HG02870 (cell line): ENCODE measurements at regions not wholly inside any gene's neighbourhood (a gene's known extent, or its start where the extent isn't known, plus 50 kb on each side); places are given as distances from the start of the nearest gene placed in this dataset.

Experiments
- ATAC-seq: cut with Tn5 transposase; IDR thresholded peaks from one replicate; pipeline ENCODE4 v1.9.1; 2021; ENCODE audit warnings: mild to moderate bottlenecking, moderate library complexity; ENCODE audit not compliant: unreplicated experiment

DNA sequence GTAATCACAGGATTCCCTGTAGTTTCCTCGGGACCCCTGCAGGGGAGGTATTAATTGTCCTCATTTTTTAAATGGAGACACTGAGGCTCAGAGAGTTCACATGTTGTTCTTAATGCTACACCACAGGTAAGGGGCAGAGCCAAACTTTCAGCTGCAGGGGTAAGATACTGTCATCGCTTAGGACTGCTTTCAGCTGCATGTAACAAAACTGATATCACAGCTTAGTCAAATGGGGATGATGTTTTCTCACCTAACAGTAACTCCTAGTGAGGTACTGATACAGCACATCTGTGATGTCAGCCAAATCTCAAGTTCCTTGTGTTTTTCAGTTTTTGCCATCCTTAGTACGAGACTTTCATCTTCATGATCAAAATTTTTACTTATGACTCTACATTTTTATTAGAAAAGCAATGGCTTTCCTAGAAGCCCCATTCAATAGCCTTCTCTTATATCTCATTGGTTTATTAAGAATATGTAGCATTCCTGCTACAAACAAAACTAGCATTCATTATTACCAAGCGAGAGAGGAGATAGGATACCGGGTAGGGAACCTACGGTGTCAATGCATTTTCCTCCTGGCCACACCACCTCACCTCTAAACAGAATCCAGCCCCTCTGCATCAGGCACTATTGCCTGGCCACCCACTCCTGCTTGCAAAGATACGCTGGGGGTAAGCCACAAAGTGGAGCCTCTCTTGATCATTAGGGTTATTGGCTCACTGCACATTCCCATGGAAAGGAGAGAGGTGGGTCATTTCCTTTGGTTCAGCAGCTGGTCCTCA, 557.5 kb downstream of the CD83 start:
- ATAC-seq = no peak

DNA sequence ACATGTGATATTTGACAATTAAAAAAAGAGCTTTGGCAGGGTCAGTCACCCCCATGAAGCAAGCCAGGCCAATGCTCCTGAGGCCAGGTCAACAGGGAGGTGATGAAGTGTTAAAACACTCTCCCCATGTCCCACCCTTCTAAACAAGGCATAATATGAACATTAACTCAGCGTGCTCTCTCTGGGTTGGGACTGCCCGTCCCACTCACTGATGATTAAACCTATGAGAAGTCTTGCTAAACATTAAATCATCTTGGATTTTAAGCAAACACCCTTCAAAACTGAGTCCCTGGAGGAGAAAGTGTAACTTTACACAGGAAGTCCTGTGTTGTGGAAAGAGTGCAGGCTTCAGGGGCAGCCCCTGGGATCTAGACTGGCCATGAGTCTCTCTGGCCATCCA, 558.5 kb downstream of the CD83 start:
- ATAC-seq = no peak

DNA sequence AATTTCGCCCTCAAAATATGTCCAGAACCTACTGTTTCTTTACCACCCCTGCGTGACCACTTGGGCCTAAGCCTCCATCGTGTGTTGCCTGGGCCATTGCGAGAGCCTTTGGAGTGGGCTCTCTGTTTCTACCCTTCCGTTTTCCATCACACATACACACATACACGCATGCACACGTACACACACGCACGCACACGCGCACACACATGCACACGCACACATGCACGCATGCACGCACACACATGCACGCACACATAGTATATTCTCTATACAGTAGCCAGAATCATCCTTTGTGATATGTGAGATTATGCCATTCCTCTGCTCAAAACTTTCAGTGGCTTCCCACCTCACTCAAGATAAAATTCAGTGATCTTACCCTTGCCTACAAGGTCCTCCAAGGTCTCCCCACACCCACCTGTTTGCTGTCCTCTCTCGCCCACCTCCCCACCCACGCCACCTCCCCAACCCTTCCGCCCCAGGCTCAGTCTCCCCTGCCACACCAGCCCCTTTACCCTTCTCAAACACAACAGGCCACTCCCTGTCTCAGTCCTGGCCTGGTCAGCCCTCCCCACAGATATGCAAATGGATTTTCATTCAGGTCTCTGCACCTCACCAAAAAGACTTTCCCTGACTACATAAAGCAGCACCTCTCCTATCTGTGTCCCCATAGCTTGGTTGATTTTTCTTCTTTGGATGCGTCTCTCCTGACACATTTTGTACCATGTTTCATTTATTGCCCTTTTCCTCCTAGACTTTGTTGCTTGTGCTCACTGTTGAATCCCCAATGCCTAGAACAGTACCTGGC, 559.6 kb downstream of the CD83 start:
- no peak for ATAC-seq

DNA sequence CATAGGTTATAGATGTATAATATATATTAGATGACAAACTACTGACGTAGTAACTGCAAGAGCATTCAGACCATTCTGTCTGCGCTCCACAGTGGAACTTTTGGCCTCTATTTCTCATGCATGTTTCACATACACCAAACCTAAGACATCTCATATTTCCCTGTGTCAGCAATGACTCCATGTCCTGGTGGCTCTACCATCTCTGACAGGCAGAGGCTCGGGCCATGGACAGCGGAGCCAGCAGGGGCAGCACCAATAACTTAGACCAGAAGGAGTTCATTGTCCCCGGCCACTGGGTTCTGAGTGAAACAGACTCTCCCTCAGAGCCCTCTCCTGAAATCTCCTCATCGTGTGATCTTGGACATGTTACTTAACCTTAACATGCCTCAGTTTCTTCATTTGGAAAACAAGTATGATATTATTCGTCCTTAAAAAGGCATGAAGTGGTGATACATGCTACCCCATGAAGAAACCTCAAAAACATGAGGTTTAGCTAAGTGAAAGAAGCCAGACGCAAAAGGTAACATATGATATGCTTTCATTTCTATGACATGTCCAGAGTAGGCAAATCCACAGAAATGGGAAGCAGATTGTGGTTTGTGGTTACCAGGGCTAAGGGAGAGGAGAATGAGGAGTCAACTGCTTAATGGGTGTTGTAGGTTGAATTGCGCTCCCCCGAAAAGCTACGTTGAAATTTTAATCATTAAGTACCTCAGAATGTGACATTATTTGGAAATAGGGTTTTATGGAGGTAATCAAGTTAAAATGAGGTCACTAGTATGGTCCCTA, 564.0 kb upstream of the JARID2 start:
- ATAC-seq = no peak

DNA sequence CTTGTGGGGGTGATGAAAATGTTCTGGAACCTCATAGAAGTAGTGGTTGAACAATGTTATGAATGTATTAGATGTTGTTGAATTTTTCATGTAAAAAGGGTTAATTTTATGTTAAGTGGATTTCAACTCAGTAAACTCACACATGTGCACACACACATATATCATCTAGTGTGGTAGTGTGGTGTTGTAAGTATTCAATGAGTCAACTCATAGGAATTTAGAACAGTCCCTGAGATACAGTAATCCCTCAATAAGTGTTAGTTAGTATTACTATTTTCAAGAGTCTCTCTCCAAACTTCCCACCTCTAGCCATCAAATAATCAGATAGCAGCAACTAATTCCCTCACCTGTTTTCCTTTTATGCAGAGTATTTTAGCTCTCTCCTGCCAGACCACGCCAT, 563.1 kb upstream of the JARID2 start:
- ATAC-seq = no peak

DNA sequence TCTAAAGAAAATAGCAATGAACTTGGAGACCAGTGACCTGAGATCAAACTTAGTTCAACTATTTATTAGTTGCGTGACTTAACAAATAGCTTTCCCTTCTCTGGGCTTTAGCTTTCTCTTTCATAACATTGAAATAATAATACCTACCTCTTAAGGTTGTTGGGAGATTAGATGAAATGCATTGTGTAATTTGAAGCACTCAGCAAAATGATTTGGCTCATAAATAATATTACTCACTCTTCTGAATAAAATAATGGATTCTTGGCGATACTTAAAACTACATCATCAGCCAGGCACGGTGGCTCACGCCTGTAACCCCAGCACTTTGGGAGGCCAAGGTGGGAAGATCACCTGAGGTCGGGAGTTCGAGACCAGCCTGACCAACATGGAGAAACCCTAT, 556.2 kb upstream of the JARID2 start:
- ATAC-seq = no peak

DNA sequence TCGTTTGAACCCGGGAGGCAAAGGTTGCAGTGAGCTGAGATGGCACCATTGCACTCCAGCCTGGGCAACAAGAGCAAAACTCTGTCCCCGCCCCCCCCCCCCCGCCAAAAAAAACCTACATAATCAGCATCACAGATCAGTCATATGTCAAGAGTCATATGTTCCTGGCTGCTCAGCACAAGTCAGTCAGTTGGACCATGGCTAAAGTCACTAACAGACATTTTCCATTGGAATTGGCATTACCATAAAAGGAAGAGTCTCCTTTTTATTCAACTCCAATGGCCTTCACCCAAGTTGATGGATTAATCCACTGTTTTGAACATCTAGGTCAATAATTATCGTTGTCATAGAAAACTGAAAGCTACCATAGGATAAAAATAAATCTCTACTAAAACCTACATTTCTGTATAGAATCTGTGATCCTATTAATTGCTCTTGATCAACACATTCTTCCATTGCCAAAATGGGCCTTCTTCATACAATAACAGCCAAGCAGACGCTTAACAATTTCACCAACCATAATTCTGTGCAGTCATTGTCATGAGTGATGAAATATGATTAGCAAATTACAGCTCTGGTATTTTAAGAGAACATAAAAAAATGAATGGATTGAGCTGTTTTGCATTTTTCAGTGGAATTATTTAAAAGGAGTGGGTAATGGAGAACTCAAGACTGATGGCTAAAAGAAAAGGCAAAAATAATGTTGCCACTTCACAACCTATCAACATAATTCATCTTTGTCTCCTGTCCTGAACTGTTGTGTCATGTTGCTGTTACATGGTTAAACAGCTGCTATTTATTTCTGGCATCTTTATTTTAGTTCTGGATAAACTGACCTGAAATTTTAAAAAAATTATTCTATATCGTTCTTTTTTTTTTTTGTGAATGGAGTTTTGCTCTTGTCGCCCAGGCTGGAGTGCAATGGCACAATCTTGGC, 555.5 kb upstream of the JARID2 start:
- ATAC-seq = no peak

DNA sequence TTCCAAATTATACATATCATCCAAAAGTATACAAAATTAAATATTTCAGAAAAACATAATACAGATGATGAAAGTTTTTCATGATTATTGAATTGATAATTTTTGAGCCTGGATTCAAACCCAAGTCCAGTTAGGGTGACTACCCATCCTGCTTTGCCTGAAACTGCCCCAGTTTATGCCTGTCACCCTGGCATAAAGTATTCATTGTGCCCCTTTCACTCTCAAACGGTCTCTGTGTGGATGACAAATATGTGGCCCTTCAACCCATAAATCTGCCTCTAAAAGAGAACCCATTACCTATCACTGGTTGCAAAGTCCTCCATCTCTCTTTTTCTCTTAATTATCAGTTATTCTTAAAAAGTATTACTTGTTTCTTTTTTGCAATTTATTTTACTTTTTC, 553.7 kb upstream of the JARID2 start:
- no peak for ATAC-seq

DNA sequence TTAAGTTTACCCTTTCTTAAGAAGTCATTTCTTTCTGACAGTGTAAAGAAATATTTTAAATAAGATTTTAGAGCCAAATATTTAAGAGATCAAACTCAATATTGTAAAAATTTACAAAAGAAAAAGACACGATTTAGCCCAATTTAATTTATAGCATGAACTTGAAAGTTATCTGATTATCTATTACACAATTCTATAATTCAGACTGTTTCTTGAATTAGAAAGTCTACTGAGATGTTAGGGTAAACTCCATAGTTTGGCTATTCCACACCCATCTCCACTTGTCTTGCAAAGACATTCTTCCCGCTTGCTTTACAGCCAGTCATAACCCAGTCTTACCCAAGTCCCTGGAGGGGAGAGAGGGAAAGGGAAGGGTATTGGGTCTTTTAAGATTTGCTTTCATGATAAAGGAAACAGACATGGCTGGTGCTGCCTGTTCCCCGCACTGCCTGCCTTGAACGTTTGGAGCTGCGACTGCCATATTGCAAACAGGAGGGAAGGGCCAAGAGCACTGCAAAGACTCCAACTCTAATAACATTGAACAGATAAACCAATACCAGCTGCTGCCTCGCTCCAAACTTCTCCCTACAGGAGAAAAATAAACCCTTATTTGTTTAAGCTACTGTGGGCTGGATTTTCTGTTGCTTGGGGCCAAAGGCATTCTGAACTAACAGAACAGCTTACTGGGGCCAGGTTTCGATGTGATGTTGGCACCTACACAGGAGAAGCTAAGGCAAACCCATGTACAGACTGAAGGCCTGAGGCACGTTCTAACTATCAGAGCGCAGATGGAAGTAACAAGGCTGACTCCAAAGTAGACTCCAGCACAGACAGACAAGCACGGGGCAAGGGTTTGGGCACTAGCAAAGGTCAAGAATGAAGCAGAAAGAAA, 552.3 kb upstream of the JARID2 start:
- no peak for ATAC-seq

DNA sequence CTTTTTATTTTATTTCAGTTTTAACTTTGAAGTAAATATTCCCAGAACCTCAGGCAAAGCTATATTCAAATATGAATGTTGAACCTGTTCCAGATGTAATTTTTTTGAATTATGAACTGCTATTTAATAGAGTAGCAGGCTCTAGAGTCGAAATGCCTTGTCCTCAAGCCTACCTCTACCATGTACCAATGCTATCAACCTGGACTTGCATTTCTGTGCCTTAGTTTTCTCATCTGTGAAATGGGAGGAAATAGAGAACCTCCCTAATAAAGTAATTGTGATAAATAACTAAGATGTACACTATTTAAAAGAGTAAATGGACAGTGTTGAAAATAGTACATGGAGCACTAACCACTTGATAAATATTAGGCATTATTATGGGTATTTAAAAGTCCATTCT, 551.6 kb upstream of the JARID2 start:
- no peak for ATAC-seq

DNA sequence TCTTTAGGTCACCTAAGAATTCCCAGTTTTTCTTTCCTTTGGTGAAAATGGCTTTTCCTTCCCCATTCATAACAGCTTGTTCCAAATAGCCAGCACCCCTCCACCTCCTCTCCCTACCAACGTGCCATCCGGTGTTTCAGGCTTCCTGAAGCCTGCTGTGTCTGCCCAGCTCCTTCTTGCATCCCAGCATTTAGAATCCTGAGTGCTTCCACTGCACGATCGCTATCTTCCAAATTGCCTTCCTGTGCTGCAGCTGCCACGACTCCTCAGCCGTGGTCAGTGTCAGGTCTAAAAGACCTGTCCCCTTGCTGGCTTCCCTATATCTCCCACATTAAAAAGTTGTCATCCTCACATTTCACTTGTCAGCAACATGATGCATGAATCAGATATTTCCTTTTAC, 550.3 kb upstream of the JARID2 start:
- ATAC-seq = no peak

DNA sequence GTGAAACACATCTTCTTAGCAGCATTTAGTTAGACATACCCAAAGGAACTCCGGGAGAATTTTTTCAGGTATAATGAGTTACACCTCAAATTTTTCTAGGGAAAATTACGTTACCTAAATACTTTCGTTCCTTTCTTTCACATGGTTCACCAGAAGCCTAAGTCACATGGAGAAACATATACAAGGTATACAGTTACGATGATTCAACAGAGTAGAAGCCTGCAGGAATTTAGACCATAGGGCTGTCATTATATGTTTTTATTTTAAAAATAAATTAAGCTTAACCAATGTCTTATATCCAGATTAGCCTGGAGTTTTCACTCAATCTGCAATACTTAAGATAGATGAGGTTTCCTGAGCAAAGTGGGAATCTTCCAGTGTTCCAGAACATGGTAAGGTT, 549.5 kb upstream of the JARID2 start:
- no peak for ATAC-seq

DNA sequence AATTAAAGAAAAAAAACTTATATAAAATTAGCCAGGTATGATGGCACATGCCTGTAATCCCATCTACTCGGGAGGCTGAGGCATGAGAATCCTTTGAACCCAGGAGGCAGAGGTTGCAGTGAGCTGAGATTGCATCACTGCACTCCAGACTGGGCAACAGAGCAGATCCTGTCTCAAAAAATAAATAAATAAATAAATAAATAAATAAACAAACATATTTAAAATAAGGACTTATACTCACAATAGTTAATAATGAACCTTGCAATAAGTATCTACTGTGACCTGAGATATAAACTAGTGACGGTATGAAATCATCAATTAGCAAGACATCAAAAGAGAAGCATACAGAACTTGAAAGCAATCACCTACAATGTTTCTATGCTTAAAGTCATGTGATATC, 548.4 kb upstream of the JARID2 start:
- no peak for ATAC-seq

DNA sequence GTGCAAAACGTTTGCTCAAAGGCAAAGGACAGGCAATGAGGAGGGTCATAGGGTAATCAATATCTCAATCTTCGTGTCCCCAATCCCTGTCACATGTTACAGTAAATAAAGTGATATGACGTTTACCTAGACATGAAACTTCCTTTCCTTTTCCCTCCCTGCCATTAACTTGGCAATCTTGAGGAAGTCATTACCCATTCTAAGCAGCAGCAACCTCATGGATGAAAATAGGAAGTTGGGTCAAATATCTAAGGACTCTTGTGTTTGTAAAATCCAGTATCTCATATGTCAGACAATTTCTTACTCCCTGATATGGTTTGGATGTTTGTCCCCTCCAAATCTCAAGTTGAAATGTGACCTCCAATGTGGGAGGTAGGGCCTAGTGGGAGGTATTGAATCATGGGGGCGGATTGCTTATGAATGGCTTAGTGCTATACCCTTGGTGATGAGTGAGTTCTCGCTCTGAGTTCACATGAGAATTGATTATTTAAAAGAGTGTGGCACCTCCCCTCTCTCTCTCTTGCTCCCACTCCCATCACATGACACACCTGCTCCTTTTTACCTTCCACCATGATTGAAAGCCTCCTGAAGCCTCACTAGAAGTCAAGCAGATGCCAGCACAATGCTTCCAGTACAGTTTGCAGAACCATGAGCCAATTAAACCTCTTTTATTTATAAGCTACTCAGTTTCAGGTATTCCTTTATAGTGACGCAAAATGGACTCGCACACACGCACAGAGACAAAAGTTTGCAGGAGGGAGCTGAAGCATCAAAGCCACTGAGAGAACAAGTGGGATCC, 545.9 kb upstream of the JARID2 start:
- no peak for ATAC-seq

DNA sequence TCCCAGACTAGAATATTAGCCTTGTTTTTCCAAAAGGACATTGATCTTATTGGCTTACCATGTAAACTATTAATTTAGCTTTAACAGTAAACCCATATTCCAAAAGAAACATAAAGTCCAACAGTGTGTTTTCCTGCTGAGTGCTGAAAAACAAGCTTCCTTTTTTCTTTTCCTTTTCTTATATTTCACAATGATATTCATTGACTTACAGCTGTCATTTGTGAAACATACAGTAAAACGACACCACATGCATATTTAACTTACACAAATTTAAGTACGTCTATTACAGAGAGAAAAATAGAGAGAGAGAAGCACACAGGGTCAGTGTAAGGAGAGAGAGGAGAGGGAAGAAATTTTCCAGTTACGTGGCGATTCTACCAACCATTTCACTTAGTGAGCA, 543.9 kb upstream of the JARID2 start:
- no peak for ATAC-seq

DNA sequence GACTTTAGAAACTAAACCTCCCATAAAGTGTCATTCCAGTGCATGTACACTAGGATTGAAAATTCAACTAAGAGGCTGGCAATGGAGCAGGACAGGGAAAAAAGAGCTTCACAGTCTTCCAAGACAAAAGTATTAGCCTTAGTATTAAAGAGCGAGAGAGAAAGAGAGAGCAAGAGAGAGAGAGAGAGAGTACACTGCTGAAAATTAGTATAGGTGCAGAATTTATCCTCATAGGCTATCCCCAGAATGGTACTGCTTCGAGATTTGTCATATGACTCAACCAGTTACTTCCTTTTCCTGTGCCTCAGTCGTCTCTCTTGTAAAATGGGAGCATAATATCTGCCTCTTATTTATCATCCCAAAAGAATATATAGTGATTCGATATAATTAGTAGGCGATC, 543.2 kb upstream of the JARID2 start:
- ATAC-seq = no peak

DNA sequence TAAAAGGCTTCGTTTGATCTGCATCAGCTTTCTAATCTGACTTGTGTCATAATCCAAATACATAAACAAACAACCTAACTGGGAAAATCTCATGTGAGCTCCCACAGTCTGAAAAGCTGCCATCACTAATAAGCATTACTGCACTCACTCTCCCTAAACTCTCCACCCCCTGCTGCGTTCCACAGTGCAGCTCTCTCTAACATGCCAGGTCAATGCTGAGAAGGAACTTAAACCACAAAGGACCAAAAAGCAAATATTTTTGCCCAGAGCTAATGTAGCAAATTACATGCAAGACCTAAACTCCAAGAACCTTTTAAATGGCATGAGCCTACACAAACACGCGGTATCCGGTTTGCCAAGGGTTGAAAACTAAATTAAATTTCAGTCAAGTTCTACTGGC, 542.3 kb upstream of the JARID2 start:
- no peak for ATAC-seq

DNA sequence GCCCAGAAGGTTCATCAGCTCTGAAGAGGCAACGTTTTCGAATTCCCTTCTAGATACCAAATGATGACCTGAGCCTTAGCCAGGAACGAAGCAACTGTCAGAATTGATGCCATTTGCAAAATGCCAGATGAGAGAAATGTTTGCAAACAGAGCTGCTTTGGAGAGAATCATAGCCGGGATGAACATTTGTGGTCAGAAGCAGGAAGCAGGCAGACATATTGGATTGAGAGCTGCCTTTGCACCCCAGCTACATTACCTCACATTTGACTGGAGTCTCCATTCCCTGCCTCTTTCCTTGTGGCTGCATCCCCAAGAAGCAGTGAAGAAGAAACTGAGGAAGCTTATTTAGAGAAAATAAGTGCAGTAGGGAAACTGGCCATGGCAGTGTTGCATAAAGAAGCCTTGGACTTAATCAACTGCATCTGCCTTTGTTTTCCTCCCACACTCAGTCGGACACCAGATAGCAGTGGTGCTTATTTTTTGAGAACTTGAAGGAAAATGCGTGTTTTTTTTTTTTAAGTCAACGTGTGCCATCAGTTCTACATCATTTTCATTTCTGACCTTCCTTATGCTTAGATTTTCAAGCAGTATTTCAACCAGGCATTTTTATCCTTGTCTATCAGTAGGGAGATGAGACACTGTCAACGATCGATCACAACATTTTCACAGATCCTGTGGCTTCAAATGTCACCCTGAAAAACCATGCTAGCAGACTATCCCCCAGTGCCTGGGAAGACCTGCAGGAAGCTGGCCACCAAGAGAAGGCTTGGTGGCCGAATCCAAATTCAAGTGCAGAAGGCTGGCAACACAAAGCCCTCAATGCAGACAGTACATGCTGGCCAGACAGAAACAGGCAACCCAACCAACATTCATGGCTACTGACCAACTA, 541.2 kb upstream of the JARID2 start:
- ATAC-seq = no peak
